Stomach (tissue), 8 donors: ENCODE measurements at regions not wholly inside any gene's neighbourhood (a gene's known extent, or its start where the extent isn't known, plus 50 kb on each side); places are given as distances from the start of the nearest gene placed in this dataset.

Experiments
- DNase-seq, 2 donors: peaks; one replicate each; pipeline versions ENCODE4 v3.0.0 to v3.0.0-alpha.2; 2013 to 2019
- H3K27ac ChIP-seq, 5 donors: fragments of 200-600 bp in 4 of 5; sonication (generic) in 4 of 5; one replicate each; pipeline ENCODE4 v1.5.1; 2013 to 2019; ENCODE audit warnings: mild to moderate bottlenecking in 1 of 5, moderate library complexity in 1 of 5
- H3K27me3 ChIP-seq, 3 donors: fragments of 200-600 bp; sonication (generic); one replicate each; pipeline ENCODE4 v1.5.1; 2017 to 2019; ENCODE audit warnings: mixed run types in 1 of 3
- H3K36me3 ChIP-seq, 4 donors: fragments of 200-600 bp; sonication (generic); 1 replicate in 3 of 4; 2 replicates in 1 of 4; pipeline ENCODE4 v1.5.1; 2016 to 2019
- H3K4me1 ChIP-seq, 4 donors: fragments of 200-600 bp; sonication (generic); one replicate each; pipeline ENCODE4 v1.5.1; 2016 to 2019
- H3K4me3 ChIP-seq, 4 donors: fragments of 200-600 bp; sonication (generic) in 3 of 4; one replicate each; pipeline ENCODE4 v1.5.1; 2016 to 2019; ENCODE audit warnings: mild to moderate bottlenecking in 1 of 4
- H3K9me3 ChIP-seq, 4 donors: fragments of 200-600 bp; sonication (generic); one replicate each; pipeline ENCODE4 v1.5.1; 2016 to 2019
- EP300 ChIP-seq: sonication (generic); formaldehyde crosslinking; IDR thresholded peaks from one replicate; pipeline ENCODE4 v1.6.1; 2017; ENCODE audit warnings: antibody characterized with exemption
- POLR2A ChIP-seq, 4 donors: fragments of 450-650 bp; IDR thresholded peaks; one replicate each; pipeline ENCODE4 v1.6.1; 2016; ENCODE audit warnings: antibody characterized with exemption in 4 of 4, control low read depth in 2 of 4, mild to moderate bottlenecking in 1 of 4, moderate library complexity in 1 of 4
- POLR2AphosphoS5 ChIP-seq, 3 donors: sonication (generic); formaldehyde crosslinking; IDR thresholded peaks; one replicate each; pipeline ENCODE4 v1.6.1; 2016; ENCODE audit warnings: antibody characterized with exemption in 3 of 3
- WGBS, 5 donors: extraction: QIAGEN DNeasy Blood & Tissue Kit in 3 of 5; methylation state at CpG; one replicate each; pipeline versions ENCODE4 v1.1.5 to v1.1.7; 2013 to 2018; 5-methylcytosine and 5-hydroxymethylcytosine counted together
- intact Hi-C: fragments of 100-400 bp; cut with DNase I; formaldehyde crosslinking; loops from one replicate; pipeline ENCODE4 v1.15.1; 2023; ENCODE audit warnings: low total_unique reads
- TF ChIP-seq, protein P1 (sequence below), 7 experiments: fragments of 450-650 bp in 4 of 7; fragments of 200-600 bp in 3 of 7; sonication (generic) in 3 of 7; IDR thresholded peaks; one replicate each; pipeline ENCODE4 v1.5.1; 2016 to 2019; ENCODE audit warnings: antibody characterized with exemption in 7 of 7, control low read depth in 2 of 7, mild to moderate bottlenecking in 1 of 7
- donor health status: healthy with polysubstance abuse.
- donor health status: Bipolar disorder and iron deficiency.
- donor health status: healthy.

DNA sequence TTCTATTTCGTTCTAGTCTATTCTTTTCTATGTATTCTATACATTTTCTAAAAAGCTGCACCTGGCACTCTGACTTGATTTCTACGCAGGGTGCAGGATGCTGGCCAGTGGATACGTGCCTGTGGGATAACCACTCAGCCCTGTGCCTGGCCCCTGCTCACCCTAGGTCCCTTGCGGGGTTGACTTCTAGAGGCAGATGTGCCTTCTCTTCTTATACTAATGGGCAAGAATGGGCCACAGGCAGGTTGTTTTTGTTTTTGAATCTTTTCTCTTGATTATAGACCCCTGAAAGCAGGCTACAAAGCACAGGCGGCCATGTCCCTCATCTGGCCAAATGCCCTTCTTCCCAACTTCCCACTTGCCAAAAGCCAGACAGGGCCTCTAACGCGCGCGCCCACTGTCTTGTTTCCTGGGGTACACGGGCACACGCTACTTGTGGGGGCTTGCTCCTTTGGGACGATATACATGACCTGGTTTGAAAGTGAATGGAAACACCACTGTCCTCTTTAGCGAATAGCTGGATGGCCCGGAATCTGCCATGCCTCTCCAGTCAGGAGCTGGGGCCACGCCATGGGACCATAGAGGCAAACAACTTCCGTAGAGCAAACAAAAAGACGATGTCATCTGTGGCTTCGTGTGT lies 162.7 kb upstream of the IRX2 start:
- intact Hi-C loops = no loop called here
- no peaks in the 10 kb centered on the region for H3K36me3 ChIP-seq
- H3K27me3 ChIP-seq = no peaks in the 10 kb centered on the region
- peaks cover 0 to 5% (median under 1%) of the 10 kb centered on the region in 4 donors for H3K9me3 ChIP-seq
- no peaks in the 10 kb centered on the region for H3K4me1 ChIP-seq
- TF ChIP-seq, protein P1, sequence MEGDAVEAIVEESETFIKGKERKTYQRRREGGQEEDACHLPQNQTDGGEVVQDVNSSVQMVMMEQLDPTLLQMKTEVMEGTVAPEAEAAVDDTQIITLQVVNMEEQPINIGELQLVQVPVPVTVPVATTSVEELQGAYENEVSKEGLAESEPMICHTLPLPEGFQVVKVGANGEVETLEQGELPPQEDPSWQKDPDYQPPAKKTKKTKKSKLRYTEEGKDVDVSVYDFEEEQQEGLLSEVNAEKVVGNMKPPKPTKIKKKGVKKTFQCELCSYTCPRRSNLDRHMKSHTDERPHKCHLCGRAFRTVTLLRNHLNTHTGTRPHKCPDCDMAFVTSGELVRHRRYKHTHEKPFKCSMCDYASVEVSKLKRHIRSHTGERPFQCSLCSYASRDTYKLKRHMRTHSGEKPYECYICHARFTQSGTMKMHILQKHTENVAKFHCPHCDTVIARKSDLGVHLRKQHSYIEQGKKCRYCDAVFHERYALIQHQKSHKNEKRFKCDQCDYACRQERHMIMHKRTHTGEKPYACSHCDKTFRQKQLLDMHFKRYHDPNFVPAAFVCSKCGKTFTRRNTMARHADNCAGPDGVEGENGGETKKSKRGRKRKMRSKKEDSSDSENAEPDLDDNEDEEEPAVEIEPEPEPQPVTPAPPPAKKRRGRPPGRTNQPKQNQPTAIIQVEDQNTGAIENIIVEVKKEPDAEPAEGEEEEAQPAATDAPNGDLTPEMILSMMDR (IDR thresholded peaks at IDR 0.05) = no peak
- TF ChIP-seq POLR2AphosphoS5 (IDR thresholded peaks at IDR 0.05) (no peak), POLR2A (IDR thresholded peaks at IDR 0.05) (no peak), EP300 (no peak)
- H3K4me3 ChIP-seq = no peak overlapping the region
- no peak for DNase-seq
- 74 to 82% (median 79%) methylated on average over 18 of the region's 18 CpGs for WGBS, 5 donors
- H3K27ac ChIP-seq = no peak overlapping the region

DNA sequence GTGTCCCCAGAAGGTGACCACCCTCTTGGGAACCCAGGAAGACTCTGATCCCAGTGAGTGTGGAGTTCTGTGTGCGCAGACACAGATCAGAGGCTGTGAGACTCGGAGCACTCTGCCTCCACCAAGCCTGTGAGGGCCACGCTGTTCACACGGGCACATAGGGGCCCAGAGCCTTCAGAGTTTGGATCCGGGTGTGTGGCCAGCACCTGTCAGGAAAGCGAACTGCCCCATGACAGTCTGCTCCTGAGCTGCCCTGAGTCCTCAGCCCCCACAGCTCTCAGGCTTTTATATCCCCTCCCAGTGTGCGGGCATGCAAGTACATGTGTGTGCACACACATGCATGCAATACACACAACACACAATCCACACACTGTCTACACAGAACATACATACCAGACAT lies 161.8 kb upstream of the IRX2 start:
- Histone ChIP-seq H3K27me3 (no peaks in the 10 kb centered on the region), H3K9me3 (peaks cover 0 to 5% (median 0%) of the 10 kb centered on the region in 4 donors), H3K36me3 (no peaks in the 10 kb centered on the region), H3K4me3 (no peak overlapping the region), H3K4me1 (no peaks in the 10 kb centered on the region), H3K27ac (no peak overlapping the region)
- DNase-seq = no peak
- 89 to 95% (median 90%) methylated on average over 5 to 7 of the region's 7 CpGs for WGBS, 5 donors
- TF ChIP-seq EP300 = no peak
- TF ChIP-seq POLR2AphosphoS5 (IDR thresholded peaks at IDR 0.05) = no peak
- TF ChIP-seq, protein P1 (IDR thresholded peaks at IDR 0.05) = no peak
- no peak for TF ChIP-seq POLR2A (IDR thresholded peaks at IDR 0.05)
- intact Hi-C loops = no loop called here

DNA sequence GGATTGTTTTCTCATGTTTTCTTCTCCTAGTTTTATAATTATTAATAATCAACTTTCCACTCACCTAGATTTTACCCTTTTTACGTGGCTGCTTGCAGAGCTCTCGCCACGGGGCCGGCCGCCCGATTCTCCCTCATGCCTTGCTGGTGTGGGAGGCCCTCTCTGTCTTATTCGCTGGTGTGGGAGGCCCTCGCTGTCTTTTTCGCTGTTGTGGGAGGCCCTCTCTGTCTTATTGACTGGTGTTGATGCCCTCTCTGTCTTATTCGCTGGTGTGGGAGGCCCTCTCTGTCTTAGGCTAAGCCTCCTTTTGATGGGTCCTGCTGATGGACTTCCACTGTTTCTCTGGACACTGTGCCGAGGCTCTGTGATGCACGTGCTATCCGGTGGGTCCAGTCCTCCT lies 161.3 kb upstream of the IRX2 start:
- H3K4me3 ChIP-seq = no peak overlapping the region
- no peak for DNase-seq
- TF ChIP-seq, protein P1 (IDR thresholded peaks at IDR 0.05) = no peak
- TF ChIP-seq POLR2A (IDR thresholded peaks at IDR 0.05) (no peak), POLR2AphosphoS5 (IDR thresholded peaks at IDR 0.05) (no peak), EP300 (no peak)
- 80 to 94% (median 88%) methylated on average over 13 of the region's 13 CpGs for WGBS, 5 donors
- no peaks in the 10 kb centered on the region for H3K27me3 ChIP-seq
- peaks cover 0 to 1% (median 0%) of the 10 kb centered on the region in 4 donors for H3K9me3 ChIP-seq
- no peaks in the 10 kb centered on the region for H3K4me1 ChIP-seq
- no peak overlapping the region for H3K27ac ChIP-seq
- no peaks in the 10 kb centered on the region for H3K36me3 ChIP-seq
- intact Hi-C loops = no loop called here

DNA sequence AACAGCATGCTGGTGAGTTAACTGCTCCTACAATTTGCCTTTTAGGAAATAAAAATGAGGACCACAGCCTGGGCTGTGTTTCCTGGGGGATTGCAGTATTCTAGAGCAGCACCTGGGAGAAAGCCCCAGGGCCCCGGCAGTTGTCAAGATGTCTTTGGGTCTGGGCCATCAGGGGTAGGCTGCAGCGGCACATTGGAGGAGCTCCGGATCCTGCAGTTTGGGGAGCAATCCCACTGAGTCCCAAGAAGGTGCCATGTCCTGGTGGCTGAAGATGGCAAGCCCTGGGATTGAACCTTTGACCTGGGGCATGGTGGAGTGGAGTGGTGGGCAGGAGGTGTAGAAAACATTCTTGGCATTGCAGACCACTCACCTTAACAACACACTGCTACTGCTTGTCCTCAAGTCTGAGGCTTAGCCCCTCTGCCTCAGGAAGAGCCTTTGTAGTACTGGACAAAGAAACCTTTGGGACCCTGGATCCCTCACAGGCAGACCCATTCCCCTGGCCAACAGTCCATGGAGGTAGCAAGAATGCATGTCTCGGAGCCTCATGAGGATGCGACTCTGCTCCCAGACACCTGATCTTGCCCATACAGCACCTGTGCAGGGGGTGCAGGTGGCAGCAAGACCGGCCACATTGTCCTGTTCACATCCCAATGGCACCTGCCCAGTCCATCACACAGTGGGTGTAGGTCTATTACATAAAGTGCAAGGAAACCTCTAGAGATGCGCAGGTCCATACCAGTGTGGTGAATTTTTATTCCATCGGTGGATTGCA lies 159.1 kb upstream of the IRX2 start:
- intact Hi-C loops = no loop called here
- no peak overlapping the region for H3K27ac ChIP-seq
- TF ChIP-seq, protein P1 (IDR thresholded peaks at IDR 0.05) = no peak
- no peak for TF ChIP-seq POLR2A (IDR thresholded peaks at IDR 0.05)
- TF ChIP-seq POLR2AphosphoS5 (IDR thresholded peaks at IDR 0.05) = no peak
- TF ChIP-seq EP300 = no peak
- H3K27me3 ChIP-seq = no peaks in the 10 kb centered on the region
- 93 to 98% (median 94%) methylated on average over 5 to 8 of the region's 8 CpGs for WGBS, 5 donors
- H3K4me1 ChIP-seq = no peaks in the 10 kb centered on the region
- H3K9me3 ChIP-seq = no peaks in the 10 kb centered on the region
- DNase-seq = no peak
- no peaks in the 10 kb centered on the region for H3K36me3 ChIP-seq
- H3K4me3 ChIP-seq = no peak overlapping the region
